GM19351 (cell line): ENCODE measurements at regions not wholly inside any gene's neighbourhood (a gene's known extent, or its start where the extent isn't known, plus 50 kb on each side); places are given as distances from the start of the nearest gene placed in this dataset.
A peak's percentile ranks its signal among the peaks of the same experiment; 100 is the strongest.

Source experiments
- ATAC-seq: cut with Tn5 transposase; IDR thresholded peaks from one replicate; pipeline ENCODE4 v1.9.1; 2021; ENCODE audit warnings: mild to moderate bottlenecking, moderate library complexity; ENCODE audit not compliant: unreplicated experiment

DNA sequence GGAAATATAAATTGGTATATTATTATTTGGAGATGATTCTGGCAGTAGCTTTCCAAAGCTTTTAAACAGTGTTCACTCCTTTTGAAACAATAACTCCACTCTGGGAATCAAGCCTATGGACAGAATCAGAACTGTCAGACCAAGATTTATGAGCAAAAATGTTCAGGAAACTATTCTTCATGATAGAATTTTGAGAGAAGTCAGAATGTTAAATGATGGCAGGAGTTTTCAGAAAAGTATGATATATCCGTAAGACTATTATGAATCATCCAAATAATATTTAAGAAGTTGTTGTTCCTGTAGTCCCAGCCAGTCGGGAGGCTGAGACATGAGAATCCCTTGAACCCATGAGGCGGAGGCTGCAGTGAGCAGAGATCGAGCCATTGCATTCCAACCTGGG lies 50.5 kb upstream of the ADGRG2 start:
- no peak for ATAC-seq

DNA sequence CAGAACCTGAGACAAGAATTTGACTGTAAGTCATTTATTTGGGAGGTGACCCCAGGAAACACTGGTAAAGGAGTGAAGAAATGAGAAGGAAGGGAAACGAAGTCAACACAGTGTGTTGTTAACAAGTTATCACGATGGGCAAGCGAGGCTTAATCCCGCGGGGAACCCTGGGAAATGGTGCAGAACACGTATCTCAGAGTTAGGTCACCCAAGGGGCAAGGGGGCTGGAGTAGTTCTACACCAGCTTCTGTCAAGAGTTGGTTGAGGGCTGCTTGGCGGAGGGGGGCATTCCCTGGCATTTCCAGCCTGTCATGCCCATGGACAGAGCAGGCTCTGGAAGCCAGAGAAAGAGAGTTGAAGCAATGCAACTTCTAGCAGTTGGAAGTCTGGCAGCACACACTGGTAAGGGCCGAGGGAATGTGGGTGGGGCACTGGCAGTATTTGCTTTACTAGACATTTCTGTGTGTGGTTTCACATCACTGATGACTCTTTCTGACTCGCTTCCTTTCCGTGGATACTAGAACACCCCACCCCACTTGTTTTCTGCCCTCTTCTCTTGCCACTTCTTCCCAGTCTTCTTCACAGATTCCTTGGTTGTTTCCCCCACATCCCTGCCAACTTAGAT lies 52.2 kb upstream of the ADGRG2 start:
- ATAC-seq: no peak

DNA sequence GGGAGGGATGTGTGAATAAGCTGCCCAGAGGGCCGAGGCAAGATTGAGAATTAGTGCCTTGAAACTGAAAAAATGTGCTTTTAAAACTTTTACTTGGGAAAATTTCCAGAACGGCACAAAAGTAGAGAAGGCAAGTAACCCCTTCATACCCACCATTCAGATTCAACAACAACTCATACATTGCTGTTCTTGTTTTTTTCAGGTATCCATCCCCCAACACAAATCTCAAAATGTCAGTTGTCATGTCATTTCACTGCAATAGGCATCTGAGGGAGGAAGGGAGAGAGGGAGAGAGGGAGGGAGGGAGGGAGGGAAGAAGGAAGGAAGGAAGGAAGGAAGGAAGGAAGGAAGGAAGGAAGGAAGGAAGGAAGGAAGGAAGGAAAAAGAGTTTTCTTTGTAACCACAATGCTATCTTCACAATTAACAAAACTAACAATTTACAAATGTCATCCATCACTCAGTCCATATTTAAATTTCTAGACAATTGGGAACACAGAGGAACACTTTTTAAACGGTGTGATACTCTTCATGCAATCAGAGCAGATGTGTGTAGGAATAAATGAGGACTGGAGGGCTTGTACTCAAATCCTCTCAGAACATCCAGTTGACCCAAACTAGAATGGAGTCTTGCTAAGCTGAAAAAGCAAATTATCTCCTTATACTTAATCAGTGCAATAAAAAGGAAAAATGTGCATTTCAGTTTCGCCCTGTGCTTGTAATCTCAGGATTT lies 54.8 kb upstream of the ADGRG2 start:
- ATAC-seq: no peak

DNA sequence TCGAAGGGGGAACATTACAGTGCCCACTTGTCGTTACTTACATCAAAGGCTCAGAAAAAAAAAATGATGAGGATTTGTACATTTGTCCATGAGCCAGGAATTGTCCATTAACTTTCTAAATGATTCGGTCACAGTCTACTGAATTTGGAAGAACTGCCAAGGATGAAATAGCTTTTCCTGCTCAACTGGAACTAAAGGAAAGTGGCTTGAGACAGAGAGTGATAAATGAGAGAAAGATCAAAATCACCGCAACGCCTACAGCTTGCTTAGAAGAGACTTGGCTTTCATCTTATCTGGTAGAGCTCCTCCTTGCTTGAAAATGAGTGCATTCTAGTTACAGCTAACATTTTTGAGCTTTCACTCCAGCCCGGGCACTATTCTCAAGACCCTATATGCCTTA lies 55.5 kb upstream of the ADGRG2 start:
- no peak for ATAC-seq

DNA sequence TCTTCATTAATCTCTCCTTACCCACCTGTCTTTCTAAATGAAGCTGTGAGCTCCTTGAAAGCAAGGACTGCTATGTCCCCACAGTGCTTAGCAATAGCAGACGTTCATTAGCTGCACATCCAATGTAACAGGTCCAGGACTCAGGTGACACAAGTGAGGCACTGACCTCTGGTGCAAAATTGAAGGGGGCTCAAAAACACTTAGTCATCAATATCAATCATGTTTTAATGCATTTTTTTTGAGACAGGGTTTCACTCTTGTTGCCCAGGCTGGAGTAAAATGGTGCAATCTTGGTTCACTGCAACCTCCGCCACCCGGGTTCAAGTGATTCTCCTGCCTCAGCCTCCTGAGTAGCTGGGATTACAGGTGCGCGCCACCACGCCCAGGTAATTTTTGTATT lies 56.1 kb upstream of the ADGRG2 start:
- ATAC-seq: no peak

DNA sequence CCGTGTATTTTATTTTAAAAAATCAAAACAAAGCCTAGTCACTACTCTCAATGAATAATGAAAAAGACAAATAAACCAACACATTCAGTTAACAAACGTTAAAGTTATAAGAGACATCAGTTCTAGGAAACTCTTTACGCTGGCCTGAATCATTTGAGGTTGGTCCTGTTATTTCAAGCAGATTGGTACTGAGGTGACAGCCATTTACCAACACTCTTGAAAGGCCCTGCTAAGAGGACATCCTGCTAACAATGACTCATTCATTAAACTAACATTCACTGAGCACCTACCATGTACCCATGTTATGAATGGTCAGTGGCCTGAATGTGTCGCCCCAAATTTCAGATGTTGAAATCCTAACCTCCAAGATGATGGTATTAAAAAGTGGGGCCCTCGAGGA lies 57.1 kb upstream of the ADGRG2 start:
- ATAC-seq: no peak

DNA sequence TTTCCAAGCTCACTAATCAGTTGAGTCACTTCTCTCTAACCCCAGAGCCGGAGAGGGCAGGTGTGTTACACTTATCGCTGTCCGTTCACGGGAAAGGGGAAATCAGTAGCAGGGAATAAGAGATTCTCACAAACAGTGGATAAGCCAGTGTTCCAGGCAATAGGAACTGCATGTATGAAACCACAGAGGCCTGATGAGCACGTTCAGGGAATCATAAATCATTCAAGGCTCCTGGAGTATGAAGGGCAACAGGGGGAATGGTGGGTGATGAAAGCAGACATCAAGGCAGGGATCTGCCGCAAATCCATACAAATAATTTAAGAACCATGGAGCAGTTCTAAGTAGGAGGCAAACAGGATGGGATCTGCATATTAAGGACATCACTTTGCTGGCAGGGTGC lies 59.1 kb upstream of the ADGRG2 start:
- ATAC-seq: no peak

DNA sequence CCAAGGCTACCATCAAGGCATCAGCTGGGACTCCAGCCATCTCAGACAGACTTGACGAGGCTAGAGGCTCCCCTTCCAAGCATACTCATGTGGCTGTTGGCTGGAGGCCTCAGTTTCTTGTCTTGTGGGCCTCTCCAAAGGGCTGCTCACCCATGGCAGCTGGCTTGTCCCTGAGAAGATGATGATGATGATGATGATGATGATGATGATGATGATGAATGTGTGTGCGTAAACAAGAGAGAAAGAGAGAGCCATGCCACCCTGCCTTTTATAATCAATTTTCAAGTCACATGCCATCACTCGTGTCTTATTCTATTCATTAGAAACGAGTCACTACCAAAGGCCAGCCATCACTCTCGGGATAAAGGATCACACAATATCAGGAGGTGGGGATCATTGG lies 60.5 kb upstream of the ADGRG2 start:
- ATAC-seq: no peak

DNA sequence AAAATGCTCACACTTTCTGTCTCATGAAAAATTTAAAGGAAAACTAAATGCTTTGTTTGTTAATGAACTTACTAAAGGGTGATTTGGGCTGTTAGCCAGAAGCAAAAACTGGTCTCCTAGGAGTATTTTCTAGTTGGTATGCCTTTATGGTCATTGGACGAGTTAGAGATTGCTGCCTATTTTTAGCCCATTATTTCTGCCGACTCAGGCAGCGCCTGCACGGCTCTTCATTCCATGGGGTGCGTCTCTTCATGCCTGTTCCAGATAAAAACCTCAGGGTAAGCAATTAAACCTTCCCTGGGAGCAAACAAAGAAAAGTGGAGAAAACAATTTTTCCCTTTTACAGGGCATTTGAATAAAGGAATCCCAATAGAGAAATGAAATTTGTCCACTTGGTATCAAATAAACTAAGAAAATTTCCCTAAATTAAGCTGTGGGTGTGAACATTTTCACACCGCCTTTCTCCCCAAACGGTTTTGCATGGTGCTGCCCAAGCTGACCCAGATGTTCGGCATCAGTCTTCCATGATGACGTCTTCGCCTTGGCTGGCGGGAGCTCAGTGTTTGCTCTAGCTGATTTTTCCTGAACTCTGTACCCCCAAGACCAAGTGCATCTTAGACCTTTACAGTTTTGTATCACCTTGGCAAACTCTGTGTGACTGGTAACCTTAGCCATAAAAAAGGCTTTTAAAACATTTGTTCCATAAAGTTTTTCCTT lies 61.7 kb upstream of the ADGRG2 start:
- no peak for ATAC-seq

DNA sequence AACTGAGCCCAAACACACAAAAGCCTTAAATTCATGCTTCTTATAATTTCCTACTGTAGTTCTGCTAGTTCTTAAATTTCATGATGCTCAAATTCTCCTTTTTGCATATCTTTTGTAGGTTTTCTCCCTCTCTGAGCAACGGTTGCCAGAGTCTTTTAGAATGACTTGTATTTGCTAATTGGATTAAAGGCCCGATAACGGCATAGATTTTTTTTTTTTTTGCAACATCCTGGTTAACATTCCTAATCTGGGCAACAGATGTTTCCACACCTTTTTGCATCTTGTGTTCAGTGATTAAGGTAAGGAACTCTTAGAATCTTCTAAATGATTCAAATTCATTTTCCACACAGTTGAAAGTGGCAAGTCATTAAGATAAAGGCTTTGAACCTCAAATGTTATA lies 66.3 kb upstream of the ADGRG2 start:
- ATAC-seq: no peak

DNA sequence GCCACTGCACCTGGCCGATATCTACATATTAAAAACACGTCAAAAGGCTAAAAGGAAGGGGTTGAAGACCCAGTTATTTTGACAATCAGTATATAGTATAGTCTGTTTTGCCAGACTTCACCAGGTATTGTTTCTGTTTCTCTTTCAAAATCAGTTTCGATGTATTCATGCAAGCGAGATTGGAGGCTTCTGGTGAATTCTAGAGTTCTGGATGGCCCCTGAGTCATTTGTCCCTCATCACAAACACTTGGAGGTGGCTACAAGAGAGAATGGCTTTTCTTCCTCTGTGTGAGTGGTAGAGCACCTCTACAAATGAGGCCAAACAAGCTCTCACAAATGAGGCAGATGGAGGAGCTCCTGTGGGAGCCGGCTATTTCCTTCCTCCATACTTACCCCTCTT lies 68.6 kb upstream of the ADGRG2 start:
- ATAC-seq: peak; percentile 40

DNA sequence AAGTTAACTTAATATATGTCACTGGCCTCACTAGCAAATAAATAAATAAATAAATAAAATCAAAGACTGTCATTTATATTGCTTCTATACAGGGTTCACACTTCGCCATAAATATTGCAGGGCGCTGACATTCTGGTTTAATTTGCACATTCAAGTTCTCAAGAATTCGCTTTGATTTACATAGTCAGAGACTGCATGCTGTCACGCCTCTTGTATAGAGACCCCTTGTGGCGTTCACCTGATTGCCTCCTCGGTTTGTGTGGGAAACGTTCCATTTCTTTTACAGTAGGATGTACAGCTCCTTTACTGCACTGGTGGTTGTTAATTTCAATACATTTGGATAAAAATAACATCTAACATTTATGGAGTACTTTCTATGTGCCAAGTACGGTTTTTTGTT lies 71.3 kb upstream of the ADGRG2 start:
- ATAC-seq: no peak

DNA sequence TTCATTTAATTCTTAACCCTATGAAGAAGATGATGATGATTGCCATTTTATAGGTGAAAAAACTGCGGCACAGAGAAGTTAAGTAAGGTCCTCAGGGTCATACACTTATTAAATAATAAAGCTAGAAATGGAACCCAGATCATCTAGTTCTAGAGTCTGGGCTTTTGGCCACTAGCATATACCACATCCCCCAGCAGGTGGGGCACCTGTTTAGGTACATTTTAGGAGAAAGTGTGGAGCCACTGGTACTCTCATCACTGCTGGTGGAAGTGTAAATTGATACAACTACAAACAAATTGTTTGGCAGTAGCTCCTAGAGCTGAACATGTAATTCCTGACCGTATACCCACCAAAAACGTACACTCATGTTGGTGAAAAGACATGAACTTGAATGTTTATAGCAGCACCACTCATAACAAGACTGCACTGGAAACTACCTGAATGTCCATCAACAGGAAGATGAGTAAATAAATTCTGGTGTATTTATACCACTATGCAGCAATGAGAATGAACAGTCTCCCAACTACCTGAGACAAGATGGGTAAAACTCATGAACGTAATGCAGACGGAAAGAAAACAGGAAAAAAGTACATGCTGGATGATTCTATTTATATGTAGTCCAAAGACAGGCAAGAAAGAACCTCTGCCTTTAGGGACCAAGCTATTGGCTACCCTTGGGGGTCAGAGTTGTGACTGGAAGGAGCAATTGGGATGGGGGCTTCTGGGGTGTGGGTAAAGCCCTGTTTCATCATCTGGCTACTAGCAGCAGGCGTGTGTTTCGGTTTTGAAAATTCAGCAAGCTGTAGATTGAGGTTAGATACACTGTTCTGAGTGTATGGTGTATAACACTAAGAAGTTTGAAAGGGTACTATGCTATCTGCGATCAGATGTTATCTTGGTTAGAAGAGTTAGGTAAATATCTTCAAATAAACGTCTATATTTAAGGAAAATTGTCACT lies 72.3 kb upstream of the ADGRG2 start:
- peak; percentile 51 for ATAC-seq

DNA sequence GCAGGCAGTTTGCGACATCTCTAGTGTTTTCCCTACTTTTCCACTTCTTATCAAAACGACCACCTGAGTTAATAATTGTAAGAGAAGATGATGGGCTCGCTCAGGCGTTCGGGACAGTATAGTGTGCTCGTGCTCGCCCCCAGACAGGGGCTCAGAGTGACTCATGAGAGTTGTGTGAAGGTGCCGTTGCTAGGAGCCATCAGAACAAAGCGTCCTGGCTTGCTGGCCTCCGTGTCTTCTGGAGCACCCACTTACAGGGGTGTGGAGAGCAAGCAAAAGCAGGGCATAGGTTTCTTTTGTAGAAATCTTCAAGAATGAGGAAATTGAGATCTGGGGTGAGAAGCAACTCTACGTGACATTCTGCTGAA lies 73.0 kb upstream of the ADGRG2 start:
- peak; percentile 35 for ATAC-seq

DNA sequence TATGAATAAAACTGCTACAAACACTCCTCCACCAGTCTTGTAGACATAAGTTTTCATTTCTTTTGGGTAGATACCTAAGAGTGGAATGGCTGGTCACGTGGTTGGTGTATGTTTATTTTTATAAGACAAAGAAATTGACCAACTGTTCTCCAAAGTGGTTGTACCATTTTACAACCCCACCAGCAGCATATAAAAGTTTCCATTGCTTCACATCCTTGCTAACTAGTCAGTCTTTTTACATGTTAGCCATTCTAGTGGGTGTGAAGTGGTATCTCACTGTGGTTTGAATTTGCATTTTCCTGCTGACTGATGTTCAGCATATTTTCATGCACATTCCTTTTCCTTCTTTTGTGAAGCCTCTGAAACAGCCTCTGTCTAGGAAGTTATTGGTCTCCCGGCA lies 76.2 kb upstream of the ADGRG2 start:
- ATAC-seq: no peak

DNA sequence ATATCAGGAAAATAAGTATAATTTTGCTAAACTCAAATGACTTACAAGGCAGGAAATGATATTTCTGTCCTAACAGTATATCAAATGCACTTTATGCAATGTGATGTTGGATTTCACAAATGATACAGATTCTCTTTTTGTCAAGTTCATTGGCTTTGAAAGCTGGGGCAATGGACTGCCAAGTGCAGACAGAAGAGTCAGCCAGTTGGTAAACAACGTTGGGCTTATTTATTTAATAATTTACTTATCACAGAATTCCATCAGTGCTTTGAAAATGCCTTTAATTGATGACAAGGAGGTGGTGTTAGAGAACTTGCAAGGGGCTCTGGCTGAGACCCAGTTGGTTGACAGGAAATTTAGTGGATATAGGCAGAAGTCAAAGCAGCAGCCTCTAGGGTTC lies 79.9 kb upstream of the ADGRG2 start:
- no peak for ATAC-seq

DNA sequence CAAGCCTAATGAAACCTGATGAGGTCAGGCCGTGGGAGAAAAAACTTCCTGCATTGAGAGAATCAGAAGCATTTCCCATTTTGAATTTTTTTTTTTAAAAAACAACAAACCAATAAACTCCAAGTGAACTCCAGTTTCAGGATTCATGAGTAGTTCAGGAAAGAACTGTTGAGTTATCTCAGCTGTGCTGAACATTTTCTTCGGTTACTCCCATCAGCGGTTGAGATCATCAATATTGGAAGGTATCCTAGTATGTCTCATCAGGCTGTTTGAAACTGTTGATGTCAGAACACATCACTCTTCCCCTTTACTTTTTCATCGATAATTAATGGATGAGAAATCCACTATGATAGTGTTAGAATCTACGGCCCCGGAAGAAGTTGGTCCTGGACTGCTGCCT lies 82.4 kb upstream of the ADGRG2 start:
- no peak for ATAC-seq

DNA sequence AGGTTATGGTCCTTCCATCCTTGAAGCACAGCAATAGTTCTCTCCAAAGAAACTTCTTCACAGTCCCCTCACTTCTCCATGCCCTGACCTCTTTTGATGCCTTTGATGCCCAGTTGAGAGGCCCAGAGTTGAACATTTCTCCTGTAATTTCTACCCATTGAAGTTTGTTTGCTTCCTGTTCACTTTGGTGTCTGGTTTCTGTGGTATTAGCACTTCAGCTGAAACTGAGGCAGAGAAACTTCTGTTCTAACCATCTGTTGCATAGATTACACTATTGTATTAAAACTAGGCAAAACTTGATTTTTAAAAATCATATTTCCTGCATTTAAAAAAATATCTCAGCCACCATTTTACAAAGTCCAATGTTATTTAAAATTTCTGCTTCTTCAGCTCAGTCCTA lies 89.8 kb upstream of the ADGRG2 start:
- ATAC-seq: no peak

DNA sequence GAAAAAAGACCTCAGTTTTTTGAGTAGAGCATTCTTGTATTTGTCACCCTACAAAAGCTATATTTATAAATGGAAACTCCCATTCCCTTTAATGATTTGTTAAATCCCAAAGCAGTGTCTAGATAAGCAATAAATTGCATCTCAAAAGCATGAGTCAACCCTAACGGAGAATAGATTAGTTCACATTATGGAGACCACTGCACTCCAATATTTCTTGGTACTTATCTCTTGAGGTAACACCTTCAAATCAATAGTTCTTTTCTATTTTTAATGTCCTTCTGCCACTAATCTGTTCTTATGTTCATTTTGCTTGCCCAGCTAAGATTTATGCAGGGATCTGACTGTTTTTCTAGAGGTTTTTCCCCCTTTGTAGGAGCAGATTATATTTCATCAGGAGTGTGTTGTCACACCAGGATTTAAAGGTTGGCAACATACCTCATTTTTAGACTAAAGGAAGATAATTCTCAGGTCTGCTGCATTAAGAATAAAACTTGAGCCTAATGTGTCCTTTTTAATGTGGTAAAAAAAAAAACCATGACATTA lies 91.4 kb upstream of the ADGRG2 start:
- no peak for ATAC-seq

DNA sequence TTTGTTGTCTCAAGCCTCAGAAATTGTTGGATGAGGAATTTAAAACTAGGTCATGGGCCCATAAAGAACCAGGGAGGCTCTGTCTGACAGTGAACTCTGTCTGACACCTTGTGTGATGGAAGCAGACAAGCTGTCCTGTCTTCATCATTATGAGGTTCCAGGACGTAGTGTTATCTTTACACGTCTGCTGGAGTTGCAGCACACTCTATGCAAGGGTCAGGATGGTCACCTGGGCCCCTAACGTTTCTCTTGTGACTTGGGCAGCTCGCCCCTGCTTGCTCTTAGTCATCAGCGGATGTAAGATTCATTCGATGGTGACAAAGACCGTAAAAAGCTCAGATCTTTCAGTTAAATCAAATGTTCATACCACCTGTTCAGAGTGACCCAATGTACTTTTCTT lies 92.0 kb upstream of the ADGRG2 start:
- ATAC-seq: no peak

DNA sequence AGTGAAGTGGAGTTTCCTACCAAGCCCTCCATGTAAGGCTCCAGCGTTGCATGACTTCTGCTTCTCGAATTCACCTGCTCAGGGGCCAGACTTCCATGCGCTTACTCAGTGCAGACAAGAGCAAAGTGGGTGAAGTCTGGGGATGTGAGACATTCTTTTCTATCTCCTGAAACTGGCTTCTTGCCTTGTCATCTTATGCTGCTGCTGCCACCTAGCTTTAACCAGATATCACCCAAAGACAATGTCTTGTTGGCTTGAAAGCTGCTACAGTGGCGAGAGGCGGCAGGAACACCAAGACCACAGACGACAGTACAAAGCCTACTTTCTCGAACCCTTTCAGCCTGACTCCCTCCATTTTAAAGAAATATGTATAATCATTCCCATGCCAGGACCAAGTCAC lies 103.6 kb upstream of the ADGRG2 start:
- no peak for ATAC-seq
